ENCODE measurements at regions not wholly inside any gene's neighbourhood (a gene's known extent, or its start where the extent isn't known, plus 50 kb on each side); places are given as distances from the start of the nearest gene placed in this dataset.

- DNase-seq (ENCODE audit: insufficient read length, low spot score), result no peak
- no peak for FAIRE-seq
- TF ChIP-seq POU2F2 (IDR thresholded peaks at IDR 0.05; ENCODE audit: low read depth, low read length), result no peak
- TF ChIP-seq TAF1 (IDR thresholded peaks at IDR 0.05; ENCODE audit: low read depth, low read length), result no peak
- TF ChIP-seq PAX5 (IDR thresholded peaks at IDR 0.05; ENCODE audit: insufficient read depth, low read length, severe bottlenecking), result no peak
- TF ChIP-seq POLR2A (IDR thresholded peaks at IDR 0.05; ENCODE audit: low read depth, low read length), result no peak
- TF ChIP-seq POLR2AphosphoS5 (IDR thresholded peaks at IDR 0.05; ENCODE audit: low read depth, low read length), result no peak
- TF ChIP-seq SPI1 (IDR thresholded peaks at IDR 0.05; ENCODE audit: low read depth, low read length), result no peak
These were observed 59.4 kb upstream of the SIAH1 start for GRCh38 chr16:48444574-48444973.

GRCh38 chr16:48442379-48442778, 57.2 kb upstream of the SIAH1 start:
- FAIRE-seq (no peak), DNase-seq (ENCODE audit: insufficient read length, low spot score) (no peak)
- no peak for TF ChIP-seq POU2F2 (IDR thresholded peaks at IDR 0.05; ENCODE audit: low read depth, low read length)
- TF ChIP-seq PAX5 (IDR thresholded peaks at IDR 0.05; ENCODE audit: insufficient read depth, low read length, severe bottlenecking), result no peak
- TF ChIP-seq SPI1 (IDR thresholded peaks at IDR 0.05; ENCODE audit: low read depth, low read length), result no peak
- TF ChIP-seq POLR2A (IDR thresholded peaks at IDR 0.05; ENCODE audit: low read depth, low read length), result no peak
- no peak for TF ChIP-seq TAF1 (IDR thresholded peaks at IDR 0.05; ENCODE audit: low read depth, low read length)
- no peak for TF ChIP-seq POLR2AphosphoS5 (IDR thresholded peaks at IDR 0.05; ENCODE audit: low read depth, low read length)

- FAIRE-seq (no peak), DNase-seq (ENCODE audit: insufficient read length, low spot score) (no peak)
- TF ChIP-seq SPI1 (IDR thresholded peaks at IDR 0.05; ENCODE audit: low read depth, low read length) (no peak), POLR2A (IDR thresholded peaks at IDR 0.05; ENCODE audit: low read depth, low read length) (no peak), POLR2AphosphoS5 (IDR thresholded peaks at IDR 0.05; ENCODE audit: low read depth, low read length) (no peak), POU2F2 (IDR thresholded peaks at IDR 0.05; ENCODE audit: low read depth, low read length) (no peak), TAF1 (IDR thresholded peaks at IDR 0.05; ENCODE audit: low read depth, low read length) (no peak)
These were observed 56.7 kb upstream of the SIAH1 start for GRCh38 chr16:48441863-48442279.

- DNase-seq (ENCODE audit: insufficient read length, low spot score) (no peak), FAIRE-seq (no peak)
- no peak for TF ChIP-seq POLR2AphosphoS5 (IDR thresholded peaks at IDR 0.05; ENCODE audit: low read depth, low read length)
- TF ChIP-seq PAX5 (IDR thresholded peaks at IDR 0.05; ENCODE audit: insufficient read depth, low read length, severe bottlenecking), result no peak
- no peak for TF ChIP-seq TAF1 (IDR thresholded peaks at IDR 0.05; ENCODE audit: low read depth, low read length)
- TF ChIP-seq POU2F2 (IDR thresholded peaks at IDR 0.05; ENCODE audit: low read depth, low read length), result no peak
- TF ChIP-seq SPI1 (IDR thresholded peaks at IDR 0.05; ENCODE audit: low read depth, low read length), result no peak
- no peak for TF ChIP-seq POLR2A (IDR thresholded peaks at IDR 0.05; ENCODE audit: low read depth, low read length)
These were observed 55.9 kb upstream of the SIAH1 start for GRCh38 chr16:48441106-48441505.

- TF ChIP-seq SPI1 (IDR thresholded peaks at IDR 0.05; ENCODE audit: low read depth, low read length) (no peak), TAF1 (IDR thresholded peaks at IDR 0.05; ENCODE audit: low read depth, low read length) (no peak), PAX5 (IDR thresholded peaks at IDR 0.05; ENCODE audit: insufficient read depth, low read length, severe bottlenecking) (no peak), POU2F2 (IDR thresholded peaks at IDR 0.05; ENCODE audit: low read depth, low read length) (no peak), POLR2AphosphoS5 (IDR thresholded peaks at IDR 0.05; ENCODE audit: low read depth, low read length) (no peak), POLR2A (IDR thresholded peaks at IDR 0.05; ENCODE audit: low read depth, low read length) (no peak)
- no peak for DNase-seq (ENCODE audit: insufficient read length, low spot score)
- no peak for FAIRE-seq
These were observed 53.2 kb upstream of the SIAH1 start for GRCh38 chr16:48438414-48438813.

GRCh38 chr16:48435906-48436305, 50.7 kb upstream of the SIAH1 start:
- TF ChIP-seq POLR2A (IDR thresholded peaks at IDR 0.05; ENCODE audit: low read depth, low read length) (no peak), POLR2AphosphoS5 (IDR thresholded peaks at IDR 0.05; ENCODE audit: low read depth, low read length) (no peak), PAX5 (IDR thresholded peaks at IDR 0.05; ENCODE audit: insufficient read depth, low read length, severe bottlenecking) (no peak), SPI1 (IDR thresholded peaks at IDR 0.05; ENCODE audit: low read depth, low read length) (no peak), POU2F2 (IDR thresholded peaks at IDR 0.05; ENCODE audit: low read depth, low read length) (no peak), TAF1 (IDR thresholded peaks at IDR 0.05; ENCODE audit: low read depth, low read length) (no peak)
- FAIRE-seq (no peak), DNase-seq (ENCODE audit: insufficient read length, low spot score) (no peak)

- TF ChIP-seq POU2F2 (IDR thresholded peaks at IDR 0.05; ENCODE audit: low read depth, low read length), result no peak
- FAIRE-seq (no peak), DNase-seq (ENCODE audit: insufficient read length, low spot score) (no peak)
These were observed 50.1 kb upstream of the SIAH1 start for GRCh38 chr16:48435318-48435680.

Measured in GM12891 (cell line).